GM21526 (cell line): ENCODE measurements at regions not wholly inside any gene's neighbourhood (a gene's known extent, or its start where the extent isn't known, plus 50 kb on each side); places are given as distances from the start of the nearest gene placed in this dataset.
"Not testable (repeated sequence)": the region's sequence is repeated elsewhere in the genome, so short reads cannot be mapped to it uniquely, and the experiment has no call there.

Source experiments
- ATAC-seq: cut with Tn5 transposase; IDR thresholded peaks from one replicate; pipeline ENCODE4 v1.9.1; 2021; ENCODE audit warnings: moderate library complexity; ENCODE audit not compliant: unreplicated experiment, low FRiP score

GRCh38 chrX:148259990-148260389, 240.4 kb upstream of the AFF2 start:
- no peak for ATAC-seq

GRCh38 chrX:148265829-148266228, 234.6 kb upstream of the AFF2 start:
- ATAC-seq: no peak

GRCh38 chrX:148268673-148269072, 231.7 kb upstream of the AFF2 start:
- ATAC-seq: no peak

- ATAC-seq: no peak
Measured at GRCh38 chrX:148269513-148269912, 230.9 kb upstream of the AFF2 start.

- no peak for ATAC-seq
Measured at GRCh38 chrX:148270499-148270898, 229.9 kb upstream of the AFF2 start.

- no peak for ATAC-seq
Measured at GRCh38 chrX:148271263-148271662, 229.2 kb upstream of the AFF2 start.

- ATAC-seq: no peak
Measured at GRCh38 chrX:148281920-148282319, 218.5 kb upstream of the AFF2 start.

GRCh38 chrX:148282504-148282903, 217.9 kb upstream of the AFF2 start:
- no peak for ATAC-seq

GRCh38 chrX:148284056-148284455, 216.4 kb upstream of the AFF2 start:
- no peak for ATAC-seq

GRCh38 chrX:148284821-148285220, 215.6 kb upstream of the AFF2 start:
- ATAC-seq: no peak

- no peak for ATAC-seq
Measured at GRCh38 chrX:148288451-148288850, 212.0 kb upstream of the AFF2 start.

GRCh38 chrX:148290041-148290440, 210.4 kb upstream of the AFF2 start:
- ATAC-seq: no peak

- ATAC-seq: no peak
Measured at GRCh38 chrX:148290931-148291330, 209.5 kb upstream of the AFF2 start.

GRCh38 chrX:148298737-148299136, 201.7 kb upstream of the AFF2 start:
- no peak for ATAC-seq

GRCh38 chrX:148305214-148305613, 195.2 kb upstream of the AFF2 start:
- ATAC-seq: not testable (repeated sequence)

GRCh38 chrX:148309413-148309812, 191.0 kb upstream of the AFF2 start:
- ATAC-seq: no peak

GRCh38 chrX:148310426-148311165, 189.8 kb upstream of the AFF2 start:
- peak; percentile 91 for ATAC-seq

- no peak for ATAC-seq
Measured at GRCh38 chrX:148311544-148311943, 188.9 kb upstream of the AFF2 start.

- no peak for ATAC-seq
Measured at GRCh38 chrX:148314876-148315275, 185.5 kb upstream of the AFF2 start.

GRCh38 chrX:148316446-148316845, 184.0 kb upstream of the AFF2 start:
- ATAC-seq: no peak

GRCh38 chrX:148322906-148323305, 177.5 kb upstream of the AFF2 start:
- ATAC-seq: no peak

GRCh38 chrX:148333989-148334388, 166.4 kb upstream of the AFF2 start:
- ATAC-seq: no peak

- no peak for ATAC-seq
Measured at GRCh38 chrX:148337873-148338272, 162.5 kb upstream of the AFF2 start.
